Neural cell (in vitro differentiated cells): ENCODE measurements at regions not wholly inside any gene's neighbourhood (a gene's known extent, or its start where the extent isn't known, plus 50 kb on each side); places are given as distances from the start of the nearest gene placed in this dataset.

Source experiments
- CTCF ChIP-seq: fragments of 450-650 bp; IDR thresholded peaks from 2 replicates; pipeline ENCODE4 v1.5.1; 2014; ENCODE audit warnings: antibody characterized with exemption, mild to moderate bottlenecking, moderate library complexity; ENCODE audit not compliant: poor library complexity, severe bottlenecking
- RAD21 ChIP-seq: fragments of 450-650 bp; conservative IDR thresholded peaks from 2 replicates; pipeline ENCODE4 v1.6.1; 2014; ENCODE audit warnings: antibody characterized with exemption, mild to moderate bottlenecking, moderate library complexity
- REST ChIP-seq: IDR thresholded peaks from 2 replicates; pipeline ENCODE4 v1.6.1; 2012; ENCODE audit warnings: borderline replicate concordance

- TF ChIP-seq CTCF (no peak), REST (no peak), RAD21 (no peak)
Measured at GRCh38 chr9:78788101-78788500, 491.2 kb downstream of the PSAT1 start.
